ENCODE measurements at regions not wholly inside any gene's neighbourhood (a gene's known extent, or its start where the extent isn't known, plus 50 kb on each side); places are given as distances from the start of the nearest gene placed in this dataset.

DNA sequence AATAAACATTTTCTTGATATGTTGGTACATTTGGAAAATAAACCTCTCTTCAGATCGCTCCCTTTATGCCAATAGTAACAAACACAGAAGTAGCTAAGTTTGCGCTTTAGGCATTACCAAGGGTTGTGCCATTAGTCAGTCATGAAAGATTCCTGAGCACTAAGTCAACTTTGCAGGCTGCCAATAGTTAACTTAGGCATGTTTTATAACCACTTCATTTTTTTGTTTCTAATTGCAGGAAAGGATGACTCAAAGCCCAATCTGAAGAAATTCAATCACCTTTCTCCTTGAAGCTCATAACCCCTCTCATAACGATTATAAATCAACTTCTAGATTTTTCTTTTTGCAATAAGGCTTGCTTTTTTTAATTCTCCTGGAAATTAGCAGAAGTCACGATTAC is 517.0 kb downstream of the AGTPBP1 start:
- TF ChIP-seq CTCF (IDR thresholded peaks at IDR 0.05; ENCODE audit: extremely low read depth, missing control alignments) = no peak
- DNase-seq (ENCODE audit: low spot score) = no peak

- TF ChIP-seq CTCF (IDR thresholded peaks at IDR 0.05; ENCODE audit: extremely low read depth, missing control alignments) = no peak
- DNase-seq (ENCODE audit: low spot score) = no peak
Measured at GRCh38 chr9:85224301-85224700, 517.5 kb downstream of the AGTPBP1 start.

GRCh38 chr9:85223506-85224125 is 518.1 kb downstream of the AGTPBP1 start:
- no peak for DNase-seq (ENCODE audit: low spot score)
- no peak for TF ChIP-seq CTCF (IDR thresholded peaks at IDR 0.05; ENCODE audit: extremely low read depth, missing control alignments)

DNA sequence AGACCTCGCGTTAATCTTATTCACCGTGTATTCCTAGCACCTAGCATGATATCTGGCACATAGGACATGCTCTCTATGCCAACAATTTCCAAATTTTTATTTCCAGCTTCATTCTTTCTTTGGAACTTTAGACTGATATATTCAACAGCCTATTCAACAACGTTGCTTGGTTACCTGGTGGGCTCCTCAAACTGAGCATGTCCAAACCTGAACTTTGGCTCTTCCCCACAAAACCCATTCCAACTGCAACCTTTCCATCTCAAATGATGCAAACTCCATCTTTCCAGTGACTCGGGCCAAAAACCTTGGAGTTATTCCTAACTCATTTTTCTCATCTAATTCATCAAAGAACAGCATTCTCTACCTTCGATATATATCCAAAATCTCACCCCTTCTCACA is 525.2 kb downstream of the AGTPBP1 start:
- TF ChIP-seq CTCF (IDR thresholded peaks at IDR 0.05; ENCODE audit: extremely low read depth, missing control alignments) = no peak
- DNase-seq (ENCODE audit: low spot score) = no peak

DNA sequence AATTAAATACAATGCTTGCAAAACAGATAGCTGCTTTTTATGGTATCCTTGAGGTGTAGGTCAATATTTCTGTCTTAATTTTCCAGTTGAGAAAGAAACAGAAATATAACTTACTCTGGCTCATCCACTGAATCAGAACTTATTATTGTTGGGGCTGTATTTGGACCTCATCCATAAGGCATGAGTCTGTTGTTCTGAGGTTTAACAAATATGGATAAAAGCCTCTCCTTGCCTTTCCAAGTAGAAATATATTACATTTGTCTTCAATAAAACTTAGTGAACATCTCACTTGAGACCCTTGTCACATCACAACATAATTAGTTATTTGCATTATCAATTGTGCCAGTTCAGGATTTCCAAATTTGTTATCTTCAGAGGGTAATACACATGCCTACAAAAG is 525.8 kb downstream of the AGTPBP1 start:
- DNase-seq (ENCODE audit: low spot score) = no peak
- TF ChIP-seq CTCF (IDR thresholded peaks at IDR 0.05; ENCODE audit: extremely low read depth, missing control alignments) = no peak

- no peak for DNase-seq (ENCODE audit: low spot score)
- no peak for TF ChIP-seq CTCF (IDR thresholded peaks at IDR 0.05; ENCODE audit: extremely low read depth, missing control alignments)
Measured at GRCh38 chr9:85215416-85215815, 526.3 kb downstream of the AGTPBP1 start.

DNA sequence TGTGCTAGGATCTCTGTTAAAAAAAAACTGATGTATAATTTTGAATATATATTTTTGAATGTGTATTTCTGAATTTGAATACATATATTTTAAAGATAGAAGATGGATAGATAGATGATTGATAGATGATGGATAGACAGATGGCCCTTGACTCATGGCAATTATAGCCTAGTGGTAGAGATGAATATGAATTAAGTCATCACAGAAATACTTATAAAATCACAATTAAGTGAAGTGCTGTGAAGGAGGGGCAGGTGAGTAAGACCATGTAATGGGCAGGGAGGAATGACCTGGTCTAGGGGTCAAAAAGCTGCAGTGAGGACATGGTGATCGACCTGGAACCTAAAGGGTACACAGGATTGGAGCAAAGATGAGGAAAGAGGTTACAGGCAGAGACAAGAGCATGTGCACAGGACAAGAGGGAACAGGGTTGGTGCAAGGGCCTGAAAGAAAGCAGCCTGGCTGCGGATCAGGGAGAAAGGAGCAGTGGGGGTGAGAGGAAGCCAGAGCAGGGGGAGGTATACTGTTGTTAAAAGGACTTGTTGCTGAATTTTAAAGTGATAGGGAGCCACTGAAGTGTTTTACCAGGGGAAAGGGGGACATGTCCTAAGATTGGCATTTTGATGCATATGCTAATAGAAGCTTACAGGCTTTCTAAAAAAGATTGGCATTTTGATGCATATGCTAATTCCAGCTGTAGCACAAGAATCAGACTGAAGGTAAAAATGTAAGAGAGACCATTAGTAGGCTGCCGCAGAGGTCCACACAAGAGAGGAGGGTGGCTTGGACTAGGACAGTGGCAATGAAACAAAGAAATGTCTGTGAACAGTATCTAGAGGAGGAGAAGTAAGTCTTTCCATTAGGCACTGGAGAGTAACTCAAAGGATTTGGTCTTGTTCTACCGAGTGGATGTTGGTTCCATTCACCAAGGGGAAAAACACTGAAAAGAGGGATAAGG is 527.8 kb downstream of the AGTPBP1 start:
- no peak for TF ChIP-seq CTCF (IDR thresholded peaks at IDR 0.05; ENCODE audit: extremely low read depth, missing control alignments)
- DNase-seq (ENCODE audit: low spot score) = no peak
